ENCODE measurements at regions not wholly inside any gene's neighbourhood (a gene's known extent, or its start where the extent isn't known, plus 50 kb on each side); places are given as distances from the start of the nearest gene placed in this dataset.
A peak's percentile ranks its signal among the peaks of the same experiment; 100 is the strongest.

DNA sequence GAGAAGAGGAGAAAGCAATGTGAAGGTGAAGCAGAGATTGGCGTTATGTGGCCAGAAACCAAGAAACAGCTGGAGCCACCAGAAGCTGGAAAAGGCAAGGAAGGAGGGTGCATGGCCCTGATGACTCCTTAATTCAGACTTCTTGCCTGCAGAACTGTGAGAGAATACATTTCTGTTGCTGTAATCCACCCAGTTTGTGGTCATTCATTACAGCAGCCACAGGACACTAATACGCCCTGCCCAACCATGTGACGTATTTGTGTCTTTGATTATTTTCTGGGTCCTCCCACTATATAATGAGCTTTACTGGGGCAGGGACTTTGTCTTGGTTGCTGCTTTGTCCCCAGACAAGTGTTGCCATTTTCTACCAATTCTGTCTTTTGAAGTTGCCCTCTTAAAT, 64.5 kb upstream of the MITF start:
- ChIA-PET POLR2A (no interaction called here), CTCF (no interaction called here)
- no peak for TF ChIP-seq FOXK2 (IDR thresholded peaks at IDR 0.05)
- no peak for TF ChIP-seq PKNOX1 (IDR thresholded peaks at IDR 0.05)
- TF ChIP-seq NFRKB (IDR thresholded peaks at IDR 0.05) = no peak
- TF ChIP-seq ELF4 (IDR thresholded peaks at IDR 0.05) = no peak
- TF ChIP-seq BHLHE40 (IDR thresholded peaks at IDR 0.05; ENCODE audit: borderline replicate concordance) = no peak
- TF ChIP-seq SUZ12 (IDR thresholded peaks at IDR 0.05) = no peak
- TF ChIP-seq TARDBP (IDR thresholded peaks at IDR 0.05) = no peak
- no peak for TF ChIP-seq L3MBTL2 (conservative IDR thresholded peaks at IDR 0.05)
- no peak for TF ChIP-seq HDGF (IDR thresholded peaks at IDR 0.05; ENCODE audit: borderline replicate concordance)
- no peak for TF ChIP-seq SP1 (IDR thresholded peaks at IDR 0.05)
- DNase-seq (ENCODE audit: extremely low spot score) = no peak

GRCh38 chr3:69671082-69671952, 67.9 kb upstream of the MITF start:
- peak; percentile 39 for DNase-seq (ENCODE audit: extremely low spot score)
- POLR2A ChIA-PET = no interaction called here
- CTCF ChIA-PET = interaction anchor here (0.6 to 1.6 kb wide), 4 partner anchors 20 to 509 kb away, joined by 3 to 7 read pairs (median 3); no protein-coding TSS in a partner anchor
- TF ChIP-seq FOXM1 (IDR thresholded peaks at IDR 0.05; ENCODE audit: borderline replicate concordance) (no peak), TARDBP (IDR thresholded peaks at IDR 0.05) (no peak), PKNOX1 (IDR thresholded peaks at IDR 0.05) (peak; percentile 48)

DNA sequence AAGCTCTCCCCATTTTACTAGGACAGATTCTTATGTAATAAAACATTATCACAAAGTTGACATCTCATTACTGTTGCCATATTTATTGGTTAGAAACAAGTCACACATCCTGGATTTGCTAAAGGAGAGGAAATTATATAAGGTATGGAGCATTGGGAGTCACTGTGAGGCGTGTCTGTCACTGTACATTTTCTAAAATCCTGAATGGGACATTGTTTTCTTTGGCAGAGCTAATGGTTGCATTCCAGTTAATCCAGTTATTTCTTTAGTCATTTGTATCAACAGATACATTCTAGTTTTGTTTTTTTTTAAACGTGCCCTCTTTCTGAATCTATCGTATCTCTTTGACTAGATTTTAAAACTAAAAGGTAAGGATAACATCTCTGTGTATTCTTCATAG, 70.2 kb upstream of the MITF start:
- no peak for TF ChIP-seq SUZ12 (IDR thresholded peaks at IDR 0.05)
- TF ChIP-seq L3MBTL2 (conservative IDR thresholded peaks at IDR 0.05) = no peak
- POLR2A ChIA-PET = no interaction called here
- CTCF ChIA-PET = interaction anchor here (1.4 kb wide), 1 partner anchor 359 kb away, joined by 6 read pairs; no protein-coding TSS in a partner anchor

GRCh38 chr3:69665026-69665737, 74.1 kb upstream of the MITF start:
- DNase-seq (ENCODE audit: extremely low spot score) = no peak
- POLR2A ChIA-PET = no interaction called here
- CTCF ChIA-PET = interaction anchor here (0.6 to 1.0 kb wide), 4 partner anchors 225 to 682 kb away, joined by 3 read pairs; no protein-coding TSS in a partner anchor
- TF ChIP-seq ZNF384 (IDR thresholded peaks at IDR 0.05) (no peak), NFRKB (IDR thresholded peaks at IDR 0.05) (no peak), ARNT (IDR thresholded peaks at IDR 0.05) (no peak), PKNOX1 (IDR thresholded peaks at IDR 0.05) (0 out of 2 replicates have a peak, but pooled peaks have one; percentile 10), FOXK2 (IDR thresholded peaks at IDR 0.05) (no peak), ELF4 (IDR thresholded peaks at IDR 0.05) (no peak)

More for the DNA sequence above, 70.2 kb upstream of the MITF start:
- no peak for DNase-seq (ENCODE audit: extremely low spot score)

GRCh38 chr3:69660631-69661030, 78.6 kb upstream of the MITF start:
- POLR2A ChIA-PET = interaction anchor here (0.6 kb wide), 1 partner anchor 81 kb away, joined by 3 read pairs; no protein-coding TSS in a partner anchor
- TF ChIP-seq FOXA1 (IDR thresholded peaks at IDR 0.05) (no peak), PKNOX1 (IDR thresholded peaks at IDR 0.05) (no peak), L3MBTL2 (conservative IDR thresholded peaks at IDR 0.05) (no peak), SP1 (IDR thresholded peaks at IDR 0.05) (no peak), SUZ12 (IDR thresholded peaks at IDR 0.05) (no peak), LEF1 (IDR thresholded peaks at IDR 0.05; ENCODE audit: borderline replicate concordance) (no peak), FOXM1 (IDR thresholded peaks at IDR 0.05; ENCODE audit: borderline replicate concordance) (no peak), FOXK2 (IDR thresholded peaks at IDR 0.05) (no peak), TARDBP (IDR thresholded peaks at IDR 0.05) (no peak), ZNF384 (IDR thresholded peaks at IDR 0.05) (no peak), CTBP1 (IDR thresholded peaks at IDR 0.05; ENCODE audit: borderline replicate concordance) (no peak), ARNT (IDR thresholded peaks at IDR 0.05) (no peak), HDGF (IDR thresholded peaks at IDR 0.05; ENCODE audit: borderline replicate concordance) (no peak), ELF4 (IDR thresholded peaks at IDR 0.05) (no peak)
- DNase-seq (ENCODE audit: extremely low spot score) = no peak
- CTCF ChIA-PET = no interaction called here
